ENCODE measurements at regions not wholly inside any gene's neighbourhood (a gene's known extent, or its start where the extent isn't known, plus 50 kb on each side); places are given as distances from the start of the nearest gene placed in this dataset.

DNA sequence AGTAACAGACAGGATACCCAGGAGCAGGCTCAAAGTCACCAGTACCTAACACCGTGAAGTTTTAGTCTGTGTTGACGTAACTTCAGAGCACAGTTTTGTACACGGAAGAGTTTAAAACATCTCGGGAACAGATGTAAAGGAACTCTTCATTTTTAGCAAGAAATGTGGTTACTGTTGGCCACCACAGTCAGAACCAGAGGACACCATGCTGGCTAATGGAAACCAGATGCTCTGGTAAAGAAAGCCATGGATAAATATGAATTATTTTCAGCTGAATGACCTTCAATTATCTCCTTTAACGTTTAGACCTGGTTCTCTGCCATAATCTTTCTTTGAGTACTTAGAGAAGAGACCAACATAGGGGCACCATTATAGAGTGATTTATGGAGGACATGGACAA is 115.9 kb downstream of the NTMT2 start:
- Histone ChIP-seq H3K9me2 (ENCODE audit: insufficient read depth) (0 out of 2 replicates have a peak, but pooled peaks cover 10% of the 10 kb centered on the region), H3K4me1 (ENCODE audit: insufficient read depth) (no peaks in the 10 kb centered on the region), H3K4me2 (no peak overlapping the region), H3F3A (replicated peaks; ENCODE audit: low read depth) (no peaks in the 10 kb centered on the region), H2AFZ (no peak overlapping the region), H3K27ac (ENCODE audit: low read depth) (no peak overlapping the region), H3K27me3 (ENCODE audit: insufficient read depth) (no peaks in the 10 kb centered on the region), H3K36me3 (ENCODE audit: insufficient read depth) (no peaks in the 10 kb centered on the region; the same call in 1 of the 2 replicates), H4K20me1 (replicated peaks; ENCODE audit: insufficient read depth) (no peaks in the 10 kb centered on the region), H3K79me2 (replicated peaks; ENCODE audit: insufficient read depth) (no peaks in the 10 kb centered on the region), H3K4me3 (no peak overlapping the region)
- TF ChIP-seq POLR2AphosphoS5 (IDR thresholded peaks at IDR 0.05; ENCODE audit: low read depth) (no peak), STAT1 (IDR thresholded peaks at IDR 0.05; ENCODE audit: unreplicated experiment) (no peak), EZH2phosphoT487 (IDR thresholded peaks at IDR 0.05; ENCODE audit: unreplicated experiment) (no peak), ZNF114 (CRISPR knock-in tag; IDR thresholded peaks at IDR 0.05) (no peak), ZNF331 (CRISPR knock-in tag; IDR thresholded peaks at IDR 0.05; ENCODE audit: low read depth) (no peak), JUNB (IDR thresholded peaks at IDR 0.05; ENCODE audit: unreplicated experiment) (no peak), NANOG (IDR thresholded peaks at IDR 0.05; ENCODE audit: borderline replicate concordance) (no peak)
- TF ChIP-seq, protein P1, sequence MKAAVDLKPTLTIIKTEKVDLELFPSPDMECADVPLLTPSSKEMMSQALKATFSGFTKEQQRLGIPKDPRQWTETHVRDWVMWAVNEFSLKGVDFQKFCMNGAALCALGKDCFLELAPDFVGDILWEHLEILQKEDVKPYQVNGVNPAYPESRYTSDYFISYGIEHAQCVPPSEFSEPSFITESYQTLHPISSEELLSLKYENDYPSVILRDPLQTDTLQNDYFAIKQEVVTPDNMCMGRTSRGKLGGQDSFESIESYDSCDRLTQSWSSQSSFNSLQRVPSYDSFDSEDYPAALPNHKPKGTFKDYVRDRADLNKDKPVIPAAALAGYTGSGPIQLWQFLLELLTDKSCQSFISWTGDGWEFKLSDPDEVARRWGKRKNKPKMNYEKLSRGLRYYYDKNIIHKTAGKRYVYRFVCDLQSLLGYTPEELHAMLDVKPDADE (IDR thresholded peaks at IDR 0.05): no peak
- TF ChIP-seq, protein P2, sequence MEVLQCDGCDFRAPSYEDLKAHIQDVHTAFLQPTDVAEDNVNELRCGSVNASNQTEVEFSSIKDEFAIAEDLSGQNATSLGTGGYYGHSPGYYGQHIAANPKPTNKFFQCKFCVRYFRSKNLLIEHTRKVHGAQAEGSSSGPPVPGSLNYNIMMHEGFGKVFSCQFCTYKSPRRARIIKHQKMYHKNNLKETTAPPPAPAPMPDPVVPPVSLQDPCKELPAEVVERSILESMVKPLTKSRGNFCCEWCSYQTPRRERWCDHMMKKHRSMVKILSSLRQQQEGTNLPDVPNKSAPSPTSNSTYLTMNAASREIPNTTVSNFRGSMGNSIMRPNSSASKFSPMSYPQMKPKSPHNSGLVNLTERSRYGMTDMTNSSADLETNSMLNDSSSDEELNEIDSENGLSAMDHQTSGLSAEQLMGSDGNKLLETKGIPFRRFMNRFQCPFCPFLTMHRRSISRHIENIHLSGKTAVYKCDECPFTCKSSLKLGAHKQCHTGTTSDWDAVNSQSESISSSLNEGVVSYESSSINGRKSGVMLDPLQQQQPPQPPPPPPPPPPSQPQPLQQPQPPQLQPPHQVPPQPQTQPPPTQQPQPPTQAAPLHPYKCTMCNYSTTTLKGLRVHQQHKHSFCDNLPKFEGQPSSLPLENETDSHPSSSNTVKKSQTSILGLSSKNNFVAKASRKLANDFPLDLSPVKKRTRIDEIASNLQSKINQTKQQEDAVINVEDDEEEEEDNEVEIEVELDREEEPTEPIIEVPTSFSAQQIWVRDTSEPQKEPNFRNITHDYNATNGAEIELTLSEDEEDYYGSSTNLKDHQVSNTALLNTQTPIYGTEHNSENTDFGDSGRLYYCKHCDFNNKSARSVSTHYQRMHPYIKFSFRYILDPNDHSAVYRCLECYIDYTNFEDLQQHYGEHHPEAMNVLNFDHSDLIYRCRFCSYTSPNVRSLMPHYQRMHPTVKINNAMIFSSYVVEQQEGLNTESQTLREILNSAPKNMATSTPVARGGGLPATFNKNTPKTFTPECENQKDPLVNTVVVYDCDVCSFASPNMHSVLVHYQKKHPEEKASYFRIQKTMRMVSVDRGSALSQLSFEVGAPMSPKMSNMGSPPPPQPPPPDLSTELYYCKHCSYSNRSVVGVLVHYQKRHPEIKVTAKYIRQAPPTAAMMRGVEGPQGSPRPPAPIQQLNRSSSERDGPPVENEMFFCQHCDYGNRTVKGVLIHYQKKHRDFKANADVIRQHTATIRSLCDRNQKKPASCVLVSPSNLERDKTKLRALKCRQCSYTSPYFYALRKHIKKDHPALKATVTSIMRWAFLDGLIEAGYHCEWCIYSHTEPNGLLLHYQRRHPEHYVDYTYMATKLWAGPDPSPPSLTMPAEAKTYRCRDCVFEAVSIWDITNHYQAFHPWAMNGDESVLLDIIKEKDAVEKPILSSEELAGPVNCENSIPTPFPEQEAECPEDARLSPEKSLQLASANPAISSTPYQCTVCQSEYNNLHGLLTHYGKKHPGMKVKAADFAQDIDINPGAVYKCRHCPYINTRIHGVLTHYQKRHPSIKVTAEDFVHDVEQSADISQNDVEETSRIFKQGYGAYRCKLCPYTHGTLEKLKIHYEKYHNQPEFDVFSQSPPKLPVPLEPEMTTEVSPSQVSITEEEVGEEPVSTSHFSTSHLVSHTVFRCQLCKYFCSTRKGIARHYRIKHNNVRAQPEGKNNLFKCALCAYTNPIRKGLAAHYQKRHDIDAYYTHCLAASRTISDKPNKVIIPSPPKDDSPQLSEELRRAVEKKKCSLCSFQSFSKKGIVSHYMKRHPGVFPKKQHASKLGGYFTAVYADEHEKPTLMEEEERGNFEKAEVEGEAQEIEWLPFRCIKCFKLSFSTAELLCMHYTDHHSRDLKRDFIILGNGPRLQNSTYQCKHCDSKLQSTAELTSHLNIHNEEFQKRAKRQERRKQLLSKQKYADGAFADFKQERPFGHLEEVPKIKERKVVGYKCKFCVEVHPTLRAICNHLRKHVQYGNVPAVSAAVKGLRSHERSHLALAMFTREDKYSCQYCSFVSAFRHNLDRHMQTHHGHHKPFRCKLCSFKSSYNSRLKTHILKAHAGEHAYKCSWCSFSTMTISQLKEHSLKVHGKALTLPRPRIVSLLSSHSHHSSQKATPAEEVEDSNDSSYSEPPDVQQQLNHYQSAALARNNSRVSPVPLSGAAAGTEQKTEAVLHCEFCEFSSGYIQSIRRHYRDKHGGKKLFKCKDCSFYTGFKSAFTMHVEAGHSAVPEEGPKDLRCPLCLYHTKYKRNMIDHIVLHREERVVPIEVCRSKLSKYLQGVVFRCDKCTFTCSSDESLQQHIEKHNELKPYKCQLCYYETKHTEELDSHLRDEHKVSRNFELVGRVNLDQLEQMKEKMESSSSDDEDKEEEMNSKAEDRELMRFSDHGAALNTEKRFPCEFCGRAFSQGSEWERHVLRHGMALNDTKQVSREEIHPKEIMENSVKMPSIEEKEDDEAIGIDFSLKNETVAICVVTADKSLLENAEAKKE (CRISPR knock-in tag; IDR thresholded peaks at IDR 0.05): no peak
- TF ChIP-seq, protein P3, sequence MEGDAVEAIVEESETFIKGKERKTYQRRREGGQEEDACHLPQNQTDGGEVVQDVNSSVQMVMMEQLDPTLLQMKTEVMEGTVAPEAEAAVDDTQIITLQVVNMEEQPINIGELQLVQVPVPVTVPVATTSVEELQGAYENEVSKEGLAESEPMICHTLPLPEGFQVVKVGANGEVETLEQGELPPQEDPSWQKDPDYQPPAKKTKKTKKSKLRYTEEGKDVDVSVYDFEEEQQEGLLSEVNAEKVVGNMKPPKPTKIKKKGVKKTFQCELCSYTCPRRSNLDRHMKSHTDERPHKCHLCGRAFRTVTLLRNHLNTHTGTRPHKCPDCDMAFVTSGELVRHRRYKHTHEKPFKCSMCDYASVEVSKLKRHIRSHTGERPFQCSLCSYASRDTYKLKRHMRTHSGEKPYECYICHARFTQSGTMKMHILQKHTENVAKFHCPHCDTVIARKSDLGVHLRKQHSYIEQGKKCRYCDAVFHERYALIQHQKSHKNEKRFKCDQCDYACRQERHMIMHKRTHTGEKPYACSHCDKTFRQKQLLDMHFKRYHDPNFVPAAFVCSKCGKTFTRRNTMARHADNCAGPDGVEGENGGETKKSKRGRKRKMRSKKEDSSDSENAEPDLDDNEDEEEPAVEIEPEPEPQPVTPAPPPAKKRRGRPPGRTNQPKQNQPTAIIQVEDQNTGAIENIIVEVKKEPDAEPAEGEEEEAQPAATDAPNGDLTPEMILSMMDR (conservative IDR thresholded peaks at IDR 0.05; ENCODE audit: low read depth in 2 of 2): no peak
- Mint-ChIP-seq H3K36me3 (ENCODE audit: low read depth) (peaks cover 3% of the 10 kb centered on the region; the same call in 1 of the 3 replicates), H3K27me3 (ENCODE audit: insufficient read depth, low read depth, poor library complexity) (no peaks in the 10 kb centered on the region), H3K4me3 (no peak overlapping the region), H3K9me3 (peaks cover 8% of the 10 kb centered on the region), H3K4me1 (peaks cover 5% of the 10 kb centered on the region), H3K27ac (no peak overlapping the region)
- DNase-seq (ENCODE audit: low spot score) (no peak), ATAC-seq (no peak)
